Astrocyte of the spinal cord (primary cell): ENCODE measurements at regions not wholly inside any gene's neighbourhood (a gene's known extent, or its start where the extent isn't known, plus 50 kb on each side); places are given as distances from the start of the nearest gene placed in this dataset.
A peak's percentile ranks its signal among the peaks of the same experiment; 100 is the strongest.

Source experiments
- DNase-seq: peaks from one replicate; pipeline ENCODE4 v3.0.0; 2011; ENCODE audit warnings: low read depth, low spot score
- H3K4me3 ChIP-seq: 2 replicates; pipeline ENCODE4 v1.5.1; 2011; ENCODE audit warnings: low read depth, mild to moderate bottlenecking, low read length, moderate library complexity
- CTCF ChIP-seq: IDR thresholded peaks from 2 replicates; pipeline ENCODE4 v1.5.1; 2012; ENCODE audit warnings: low read depth, mild to moderate bottlenecking, low read length, inconsistent platforms
- in situ Hi-C: cut with HindIII; loops from 2 replicates; pipeline ENCODE4 v1.10.0; 2017; ENCODE audit warnings: low sequenced_read_pairs

- in situ Hi-C loops: no loop called here
- no peak for DNase-seq
- no peak for TF ChIP-seq CTCF
- no peak overlapping the region for H3K4me3 ChIP-seq
Observed at GRCh38 chr6:156350337-156350736, 426.8 kb upstream of the ARID1B start.

- in situ Hi-C loops: no loop called here
- no peak overlapping the region for H3K4me3 ChIP-seq
- no peak for TF ChIP-seq CTCF
- DNase-seq: no peak
Observed at GRCh38 chr6:156348849-156349248, 428.3 kb upstream of the ARID1B start.

- no peak for TF ChIP-seq CTCF
- in situ Hi-C loops: no loop called here
- no peak for DNase-seq
- no peak overlapping the region for H3K4me3 ChIP-seq
Observed at GRCh38 chr6:156348424-156348823, 428.8 kb upstream of the ARID1B start.

- H3K4me3 ChIP-seq: no peak overlapping the region
- no peak for TF ChIP-seq CTCF
- in situ Hi-C loops: no loop called here
- DNase-seq: no peak
Observed at GRCh38 chr6:156347656-156348055, 429.5 kb upstream of the ARID1B start.

- TF ChIP-seq CTCF: no peak
- in situ Hi-C loops: no loop called here
- H3K4me3 ChIP-seq: no peak overlapping the region
- peak; percentile 3 for DNase-seq
Observed at GRCh38 chr6:156347246-156347645, 429.9 kb upstream of the ARID1B start.

GRCh38 chr6:156345700-156346099, 431.5 kb upstream of the ARID1B start:
- in situ Hi-C loops: no loop called here
- no peak overlapping the region for H3K4me3 ChIP-seq
- no peak for DNase-seq
- no peak for TF ChIP-seq CTCF

GRCh38 chr6:156344491-156344890, 432.7 kb upstream of the ARID1B start:
- DNase-seq: no peak
- H3K4me3 ChIP-seq: no peak overlapping the region
- TF ChIP-seq CTCF: no peak
- in situ Hi-C loops: no loop called here
